IMR-90 (cell line): ENCODE measurements at regions not wholly inside any gene's neighbourhood (a gene's known extent, or its start where the extent isn't known, plus 50 kb on each side); places are given as distances from the start of the nearest gene placed in this dataset.

Source experiments
- ATAC-seq: fragments of 200-7000 bp; cut with Tn5 transposase; 2 replicates; pipeline ENCODE4 v1.9.1; 2020; ENCODE audit warnings: low read depth, mild to moderate bottlenecking, moderate library complexity
- BruUV-seq: library from RNA; stranded (reverse); fragments of 400-500 nt; replicated peaks from 2 replicates; lab custom pipeline; 2021; lab: Mats Ljungman, UMichigan
- CTCF ChIA-PET: fragments of 300-600 bp; formaldehyde crosslinking; extraction: SDS; loops from one replicate; lab custom pipeline; 2021; ENCODE audit warnings: antibody characterized with exemption; lab: Yijun Ruan, JAX
- POLR2A ChIA-PET: fragments of 300-600 bp; sonication (Branson Sonifier 250); formaldehyde crosslinking; loops from one replicate; lab custom pipeline; 2022; ENCODE audit warnings: antibody characterized with exemption; ENCODE audit not compliant: unreplicated experiment; lab: Charles Lee
- DNase-seq: peaks from one replicate; pipeline ENCODE4 v3.0.0; 2013
- H2AFZ ChIP-seq: replicated peaks from 2 replicates; pipeline ENCODE3; 2013; ENCODE audit warnings: low read length, mild to moderate bottlenecking; ENCODE audit not compliant: poor library complexity
- H2AK5ac ChIP-seq: 2 replicates; pipeline ENCODE4 v1.6.1; 2013; ENCODE audit warnings: low read depth, low read length, inconsistent platforms
- H2AK9ac ChIP-seq: replicated peaks from 2 replicates; pipeline ENCODE3; 2013; ENCODE audit warnings: mild to moderate bottlenecking, low read depth, low read length, moderate library complexity; ENCODE audit not compliant: poor library complexity
- H2BK120ac ChIP-seq: 2 replicates; pipeline ENCODE4 v1.6.1; 2013; ENCODE audit warnings: low read depth, low read length, inconsistent platforms
- H2BK15ac ChIP-seq: 3 replicates; pipeline ENCODE4 v1.6.1; 2013; ENCODE audit warnings: low read depth, low read length, inconsistent platforms
- H2BK20ac ChIP-seq: 2 replicates; pipeline ENCODE4 v1.6.1; 2013; ENCODE audit warnings: low read depth, mild to moderate bottlenecking, inconsistent platforms, low read length, moderate library complexity
- H2BK5ac ChIP-seq: 2 replicates; pipeline ENCODE4 v1.6.1; 2013; ENCODE audit warnings: mild to moderate bottlenecking, low read depth, low read length, inconsistent platforms; ENCODE audit not compliant: poor library complexity, severe bottlenecking
- H3K14ac ChIP-seq: replicated peaks from 2 replicates; pipeline ENCODE4 v1.6.1; 2013; ENCODE audit warnings: low read depth, low read length, inconsistent platforms
- H3K18ac ChIP-seq: 2 replicates; pipeline ENCODE4 v1.6.1; 2013; ENCODE audit warnings: low read depth, low read length, control low read depth
- H3K23ac ChIP-seq: 2 replicates; pipeline ENCODE4 v1.6.1; 2013; ENCODE audit warnings: low read depth, low read length, inconsistent platforms
- H3K27ac ChIP-seq: 2 replicates; pipeline ENCODE4 v1.5.1; 2013; ENCODE audit warnings: mild to moderate bottlenecking, control low read depth, low read length; ENCODE audit not compliant: insufficient read depth
- H3K27me3 ChIP-seq: 2 replicates; pipeline ENCODE4 v1.6.1; 2013; ENCODE audit warnings: low read length; ENCODE audit not compliant: control insufficient read depth, insufficient read depth
- H3K36me3 ChIP-seq: 2 replicates; pipeline ENCODE4 v1.6.1; 2013; ENCODE audit warnings: low read length, mixed read lengths; ENCODE audit not compliant: control insufficient read depth, insufficient read depth
- H3K4ac ChIP-seq: 2 replicates; pipeline ENCODE4 v1.6.1; 2013; ENCODE audit warnings: low read depth, low read length, inconsistent platforms
- H3K4me1 ChIP-seq: 2 replicates; pipeline ENCODE4 v1.6.1; 2013; ENCODE audit warnings: low read length, mixed read lengths; ENCODE audit not compliant: control insufficient read depth, insufficient read depth
- H3K4me2 ChIP-seq: 2 replicates; pipeline ENCODE4 v1.6.1; 2013; ENCODE audit warnings: low read depth, mild to moderate bottlenecking, control low read depth, low read length, moderate library complexity
- H3K4me3 ChIP-seq: 2 replicates; pipeline ENCODE4 v1.5.1; 2013; ENCODE audit warnings: low read depth, mild to moderate bottlenecking, control low read depth, low read length, moderate library complexity; ENCODE audit not compliant: insufficient read depth
- H3K56ac ChIP-seq: 2 replicates; pipeline ENCODE4 v1.6.1; 2013; ENCODE audit warnings: low read length, inconsistent platforms; ENCODE audit not compliant: insufficient read depth; ENCODE audit errors: extremely low read depth
- H3K79me1 ChIP-seq, 2 experiments: 2 replicates each; pipeline ENCODE4 v1.6.1; 2013; ENCODE audit warnings: low read length in 2 of 2, inconsistent platforms in 1 of 2, low read depth in 1 of 2
- H3K9ac ChIP-seq: 2 replicates; pipeline ENCODE4 v1.6.1; 2013; ENCODE audit warnings: low read depth, low read length, control low read depth
- H3K9me1 ChIP-seq: 2 replicates; pipeline ENCODE4 v1.6.1; 2013; ENCODE audit warnings: low read length, inconsistent platforms; ENCODE audit not compliant: insufficient read depth
- H3K9me3 ChIP-seq: 2 replicates; pipeline ENCODE4 v1.6.1; 2013; ENCODE audit warnings: low read length; ENCODE audit not compliant: control insufficient read depth, insufficient read depth
- H4K20me1 ChIP-seq: 2 replicates; pipeline ENCODE4 v1.6.1; 2013; ENCODE audit warnings: low read length, inconsistent platforms; ENCODE audit not compliant: insufficient read depth
- H4K5ac ChIP-seq: 2 replicates; pipeline ENCODE4 v1.6.1; 2013; ENCODE audit warnings: mild to moderate bottlenecking, low read depth, low read length, control low read depth
- H4K8ac ChIP-seq, 2 experiments: 2 replicates each; pipeline ENCODE4 v1.6.1; 2013; ENCODE audit warnings: low read depth in 2 of 2, low read length in 2 of 2, control low read depth in 1 of 2, inconsistent platforms in 1 of 2
- H4K91ac ChIP-seq: 2 replicates; pipeline ENCODE4 v1.6.1; 2013; ENCODE audit warnings: low read depth, low read length, inconsistent platforms; ENCODE audit not compliant: insufficient read depth
- BHLHE40 ChIP-seq: fragments of 150-350 bp; IDR thresholded peaks from 2 replicates; pipeline ENCODE4 v1.6.1; 2016; ENCODE audit warnings: mild to moderate bottlenecking, low read depth, low read length
- CEBPB ChIP-seq: IDR thresholded peaks from 2 replicates; pipeline ENCODE4 v1.6.1; 2012; ENCODE audit warnings: low read depth, low read length, improper control_type of control experiment
- CHD1 ChIP-seq: IDR thresholded peaks from 2 replicates; pipeline ENCODE4 v1.6.1; 2012; ENCODE audit warnings: low read depth, low read length, improper control_type of control experiment
- MAFK ChIP-seq: IDR thresholded peaks from 2 replicates; pipeline ENCODE4 v1.6.1; 2012; ENCODE audit warnings: low read depth, low read length, improper control_type of control experiment
- MAZ ChIP-seq: IDR thresholded peaks from 2 replicates; pipeline ENCODE4 v1.6.1; 2012; ENCODE audit warnings: low read depth, mild to moderate bottlenecking, low read length, improper control_type of control experiment, moderate library complexity, borderline replicate concordance
- MXI1 ChIP-seq: IDR thresholded peaks from 2 replicates; pipeline ENCODE4 v1.6.1; 2012; ENCODE audit warnings: low read depth, mild to moderate bottlenecking, low read length, moderate library complexity, borderline replicate concordance
- NFE2L2 ChIP-seq: fragments of 150-350 bp; IDR thresholded peaks from 2 replicates; pipeline ENCODE4 v1.6.1; 2016; ENCODE audit warnings: low read depth, mild to moderate bottlenecking, low read length
- POLR2A ChIP-seq: IDR thresholded peaks from 2 replicates; pipeline ENCODE4 v1.6.1; 2012; ENCODE audit warnings: mild to moderate bottlenecking, low read depth, low read length
- RCOR1 ChIP-seq: IDR thresholded peaks from 2 replicates; pipeline ENCODE4 v1.6.1; 2012; ENCODE audit warnings: mild to moderate bottlenecking, low read length, improper control_type of control experiment; ENCODE audit not compliant: insufficient replicate concordance
- RFX5 ChIP-seq: IDR thresholded peaks from 2 replicates; pipeline ENCODE4 v1.8.0; 2012; ENCODE audit warnings: low read depth, mild to moderate bottlenecking, low read length, moderate library complexity
- SMC3 ChIP-seq: fragments of 150-350 bp; IDR thresholded peaks from 2 replicates; pipeline ENCODE4 v1.6.1; 2016; ENCODE audit warnings: low read depth, mild to moderate bottlenecking, antibody characterized with exemption, low read length, moderate library complexity
- WGBS, 2 experiments: methylation state at CpG; one replicate each; pipeline versions ENCODE4 v1.1.5 to v1.1.7; 2013; ENCODE audit warnings: missing lambda C conversion rate in 2 of 2; ENCODE audit not compliant: insufficient read length in 1 of 2; ENCODE audit errors: extremely low coverage in 2 of 2; 5-methylcytosine and 5-hydroxymethylcytosine counted together
- dilution Hi-C: fragments of 300-500 bp; cut with HindIII; formaldehyde crosslinking; loops from one replicate; pipeline ENCODE4 v1.14.3; 2018; ENCODE audit warnings: low sequenced_read_pairs; ENCODE audit not compliant: unreplicated experiment
- in situ Hi-C: fragments of 300-500 bp; cut with MboI; formaldehyde crosslinking; loops from 3 replicates; pipeline ENCODE4 v1.14.3; 2019; ENCODE audit warnings: low sequenced_read_pairs, inconsistent platforms, mixed read lengths
- intact Hi-C: fragments of 100-400 bp; cut with micrococcal nuclease; formaldehyde crosslinking; loops from 2 replicates; pipeline ENCODE4 v1.10.0; 2022
- TF ChIP-seq, protein P1 (sequence below): conservative IDR thresholded peaks from 2 replicates; pipeline ENCODE4 v1.5.1; 2012; ENCODE audit warnings: mild to moderate bottlenecking, low read depth, low read length, improper control_type of control experiment
- TF ChIP-seq, protein P2 (sequence below): fragments of 150-350 bp; IDR thresholded peaks from 2 replicates; pipeline ENCODE4 v1.6.1; 2017; ENCODE audit warnings: mild to moderate bottlenecking, antibody characterized with exemption, low read length, low read depth

DNA sequence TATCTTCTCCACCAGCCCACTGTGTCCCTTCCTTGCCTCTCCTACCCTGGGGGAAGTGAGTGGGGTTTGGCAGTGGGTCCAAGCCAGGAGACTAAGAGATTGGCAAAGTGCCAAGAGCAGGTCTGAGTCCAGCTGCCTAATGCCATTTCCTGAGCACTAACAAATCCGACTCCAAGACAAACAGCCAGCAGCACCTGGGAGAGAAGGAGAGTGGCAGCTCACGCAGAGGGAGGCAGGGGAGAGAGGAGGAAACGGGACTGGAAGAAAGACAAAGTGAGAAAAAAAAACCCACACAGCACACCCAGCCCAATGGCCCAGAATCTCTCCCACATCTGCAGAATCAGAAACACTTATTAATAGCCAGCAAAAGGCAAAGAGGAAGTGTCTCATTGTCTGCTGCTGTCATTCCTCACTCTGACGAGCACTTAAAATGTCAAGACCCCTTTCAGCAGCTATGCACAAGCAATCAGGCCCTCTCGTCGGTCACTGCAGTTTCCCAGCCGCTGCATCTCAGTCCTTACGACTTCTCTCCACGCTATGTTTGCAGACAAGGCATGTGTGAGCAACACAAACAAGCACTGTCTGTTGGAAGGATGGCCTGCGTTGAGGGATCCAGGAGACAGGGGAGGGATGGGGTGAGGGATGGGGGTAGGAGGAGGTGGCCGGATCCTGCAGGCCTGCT, 558.4 kb upstream of the CADM1 start:
- Histone ChIP-seq H4K8ac (no peak overlapping the region), H3K56ac (no peak overlapping the region), H3K79me1 (no peaks in the 10 kb centered on the region), H3K23ac (no peak overlapping the region), H2AK9ac (no peak overlapping the region), H3K36me3 (no peaks in the 10 kb centered on the region), H3K27ac (no peak overlapping the region), H3K4ac (no peak overlapping the region), H3K4me2 (no peak overlapping the region), H3K27me3 (no peaks in the 10 kb centered on the region; the same call in 1 of the 2 replicates), H4K20me1 (no peaks in the 10 kb centered on the region), H3K14ac (no peak overlapping the region), H3K9ac (no peak overlapping the region), H2AFZ (peak overlapping the region; percentile 53), H3K4me3 (no peak overlapping the region), H3K4me1 (no peaks in the 10 kb centered on the region), H3K18ac (no peak overlapping the region), H2BK15ac (no peak overlapping the region), H3K9me1 (no peaks in the 10 kb centered on the region), H2AK5ac (no peak overlapping the region), H2BK20ac (no peak overlapping the region), H4K91ac (no peak overlapping the region), H3K9me3 (peaks cover 2% of the 10 kb centered on the region; the same call in 1 of the 2 replicates), H4K5ac (no peak overlapping the region), H2BK120ac (no peak overlapping the region), H2BK5ac (no peak overlapping the region)
- ChIA-PET CTCF (no interaction called here), POLR2A (no interaction called here)
- BruUV-seq, result no TSS peak
- intact Hi-C loops (no loop called here), in situ Hi-C loops (no loop called here), dilution Hi-C loops (no loop called here)
- TF ChIP-seq CEBPB (no peak), BHLHE40 (no peak), MAFK (no peak), MAZ (no peak), MXI1 (no peak), SMC3 (no peak), RFX5 (no peak), CHD1 (no peak), RCOR1 (no peak), NFE2L2 (no peak), POLR2A (no peak)
- TF ChIP-seq, protein P1, sequence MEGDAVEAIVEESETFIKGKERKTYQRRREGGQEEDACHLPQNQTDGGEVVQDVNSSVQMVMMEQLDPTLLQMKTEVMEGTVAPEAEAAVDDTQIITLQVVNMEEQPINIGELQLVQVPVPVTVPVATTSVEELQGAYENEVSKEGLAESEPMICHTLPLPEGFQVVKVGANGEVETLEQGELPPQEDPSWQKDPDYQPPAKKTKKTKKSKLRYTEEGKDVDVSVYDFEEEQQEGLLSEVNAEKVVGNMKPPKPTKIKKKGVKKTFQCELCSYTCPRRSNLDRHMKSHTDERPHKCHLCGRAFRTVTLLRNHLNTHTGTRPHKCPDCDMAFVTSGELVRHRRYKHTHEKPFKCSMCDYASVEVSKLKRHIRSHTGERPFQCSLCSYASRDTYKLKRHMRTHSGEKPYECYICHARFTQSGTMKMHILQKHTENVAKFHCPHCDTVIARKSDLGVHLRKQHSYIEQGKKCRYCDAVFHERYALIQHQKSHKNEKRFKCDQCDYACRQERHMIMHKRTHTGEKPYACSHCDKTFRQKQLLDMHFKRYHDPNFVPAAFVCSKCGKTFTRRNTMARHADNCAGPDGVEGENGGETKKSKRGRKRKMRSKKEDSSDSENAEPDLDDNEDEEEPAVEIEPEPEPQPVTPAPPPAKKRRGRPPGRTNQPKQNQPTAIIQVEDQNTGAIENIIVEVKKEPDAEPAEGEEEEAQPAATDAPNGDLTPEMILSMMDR, result no peak
- TF ChIP-seq, protein P2, sequence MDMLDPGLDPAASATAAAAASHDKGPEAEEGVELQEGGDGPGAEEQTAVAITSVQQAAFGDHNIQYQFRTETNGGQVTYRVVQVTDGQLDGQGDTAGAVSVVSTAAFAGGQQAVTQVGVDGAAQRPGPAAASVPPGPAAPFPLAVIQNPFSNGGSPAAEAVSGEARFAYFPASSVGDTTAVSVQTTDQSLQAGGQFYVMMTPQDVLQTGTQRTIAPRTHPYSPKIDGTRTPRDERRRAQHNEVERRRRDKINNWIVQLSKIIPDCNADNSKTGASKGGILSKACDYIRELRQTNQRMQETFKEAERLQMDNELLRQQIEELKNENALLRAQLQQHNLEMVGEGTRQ, result no peak
- DNase-seq (no peak), ATAC-seq (no peak)
- WGBS, 2 experiments, result 28% methylated on average over 2 of the region's 11 CpGs; no CpG with 5 or more reads in 1 of the 2 experiments
